HG02623 (cell line): ENCODE measurements at regions not wholly inside any gene's neighbourhood (a gene's known extent, or its start where the extent isn't known, plus 50 kb on each side); places are given as distances from the start of the nearest gene placed in this dataset.

Experiments used
- ATAC-seq: cut with Tn5 transposase; IDR thresholded peaks from one replicate; pipeline ENCODE4 v1.9.1; 2021; ENCODE audit warnings: moderate library complexity; ENCODE audit not compliant: unreplicated experiment

GRCh38 chr9:118028225-118028624 lies 324.0 kb downstream of the TLR4 start:
- no peak for ATAC-seq

- no peak for ATAC-seq
Observed at GRCh38 chr9:118029425-118029824, 325.2 kb downstream of the TLR4 start.

- ATAC-seq, result no peak
Observed at GRCh38 chr9:118034701-118035100, 330.5 kb downstream of the TLR4 start.

GRCh38 chr9:118038713-118039112 lies 334.5 kb downstream of the TLR4 start:
- no peak for ATAC-seq

- ATAC-seq, result no peak
Observed at GRCh38 chr9:118058227-118058626, 354.0 kb downstream of the TLR4 start.

- ATAC-seq, result no peak
Observed at GRCh38 chr9:118059484-118060278, 355.5 kb downstream of the TLR4 start.

- ATAC-seq, result no peak
Observed at GRCh38 chr9:118083161-118083560, 379.0 kb downstream of the TLR4 start.

GRCh38 chr9:118088090-118088489 lies 383.9 kb downstream of the TLR4 start:
- ATAC-seq, result no peak

GRCh38 chr9:118091226-118091625 lies 387.0 kb downstream of the TLR4 start:
- ATAC-seq, result no peak

GRCh38 chr9:118091711-118092500 lies 387.7 kb downstream of the TLR4 start:
- ATAC-seq, result no peak

GRCh38 chr9:118094387-118094786 lies 390.2 kb downstream of the TLR4 start:
- ATAC-seq, result no peak

- no peak for ATAC-seq
Observed at GRCh38 chr9:118100529-118101419, 396.6 kb downstream of the TLR4 start.

GRCh38 chr9:118104363-118104762 lies 400.2 kb downstream of the TLR4 start:
- no peak for ATAC-seq

GRCh38 chr9:118108971-118109370 lies 404.8 kb downstream of the TLR4 start:
- ATAC-seq, result no peak

- ATAC-seq, result no peak
Observed at GRCh38 chr9:118109542-118109941, 405.3 kb downstream of the TLR4 start.

- no peak for ATAC-seq
Observed at GRCh38 chr9:118121361-118121760, 417.2 kb downstream of the TLR4 start.

GRCh38 chr9:118128313-118128712 lies 424.1 kb downstream of the TLR4 start:
- no peak for ATAC-seq

- ATAC-seq, result no peak
Observed at GRCh38 chr9:118129541-118129940, 425.3 kb downstream of the TLR4 start.

GRCh38 chr9:118148990-118149389 lies 444.8 kb downstream of the TLR4 start:
- no peak for ATAC-seq

GRCh38 chr9:118156846-118157245 lies 452.6 kb downstream of the TLR4 start:
- no peak for ATAC-seq

GRCh38 chr9:118162716-118163115 lies 458.5 kb downstream of the TLR4 start:
- ATAC-seq, result no peak
